Mesenchymal stem cell (in vitro differentiated cells and primary cell): ENCODE measurements at regions not wholly inside any gene's neighbourhood (a gene's known extent, or its start where the extent isn't known, plus 50 kb on each side); places are given as distances from the start of the nearest gene placed in this dataset.
"Not testable (repeated sequence)": the region's sequence is repeated elsewhere in the genome, so short reads cannot be mapped to it uniquely, and the experiment has no call there.

Experiments
- DNase-seq: peaks from one replicate; pipeline ENCODE4 v3.0.0-alpha.2; 2013
- H2AFZ ChIP-seq: one replicate; pipeline ENCODE4 v1.6.1; 2013; ENCODE audit warnings: low read depth, mild to moderate bottlenecking, control low read depth, inconsistent platforms, low read length, moderate library complexity
- H2AK5ac ChIP-seq: 2 replicates; pipeline ENCODE4 v1.6.1; 2013; ENCODE audit warnings: low read length, moderate library complexity, mild to moderate bottlenecking, inconsistent platforms; ENCODE audit not compliant: severe bottlenecking
- H2BK120ac ChIP-seq: one replicate; pipeline ENCODE4 v1.6.1; 2013; ENCODE audit warnings: low read depth, mild to moderate bottlenecking, inconsistent platforms, low read length, moderate library complexity
- H2BK12ac ChIP-seq, 2 experiments: one replicate each; pipeline ENCODE4 v1.6.1; 2013; ENCODE audit warnings: inconsistent platforms in 2 of 2, low read length in 2 of 2, mild to moderate bottlenecking in 2 of 2, moderate library complexity in 2 of 2, control low read depth in 1 of 2
- H2BK15ac ChIP-seq: one replicate; pipeline ENCODE4 v1.6.1; 2013; ENCODE audit warnings: mild to moderate bottlenecking, low read depth, inconsistent platforms; ENCODE audit not compliant: poor library complexity, severe bottlenecking
- H2BK5ac ChIP-seq: 2 replicates; pipeline ENCODE4 v1.6.1; 2013; ENCODE audit warnings: low read depth, mild to moderate bottlenecking, low read length, control low read depth, inconsistent platforms; ENCODE audit not compliant: poor library complexity, severe bottlenecking
- H3K14ac ChIP-seq, 2 experiments: one replicate each; pipeline ENCODE4 v1.6.1; 2013; ENCODE audit warnings: inconsistent platforms in 2 of 2, low read length in 2 of 2, control low read depth in 1 of 2, mild to moderate bottlenecking in 1 of 2, moderate library complexity in 1 of 2
- H3K18ac ChIP-seq, 2 experiments: one replicate each; pipeline ENCODE4 v1.6.1; 2013; ENCODE audit warnings: inconsistent platforms in 2 of 2, low read length in 2 of 2, control low read depth in 1 of 2, low read depth in 1 of 2, mild to moderate bottlenecking in 1 of 2
- H3K23ac ChIP-seq, 2 experiments: one replicate each; pipeline ENCODE4 v1.6.1; 2013; ENCODE audit warnings: inconsistent platforms in 2 of 2, low read length in 2 of 2, mild to moderate bottlenecking in 2 of 2, moderate library complexity in 2 of 2, control low read depth in 1 of 2
- H3K27ac ChIP-seq: 2 replicates; pipeline ENCODE4 v1.5.1; 2013; ENCODE audit warnings: mild to moderate bottlenecking, moderate library complexity, low read length, control low read depth, inconsistent platforms; ENCODE audit not compliant: poor library complexity, severe bottlenecking
- H3K27me3 ChIP-seq, 2 experiments: 2 replicates each; pipeline versions ENCODE4 v1.6.1 to v1.7.0; 2013; ENCODE audit warnings: low read length in 2 of 2, mild to moderate bottlenecking in 2 of 2, moderate library complexity in 2 of 2, control low read depth in 1 of 2, inconsistent platforms in 1 of 2; ENCODE audit not compliant: control insufficient read depth in 1 of 2, insufficient read depth in 1 of 2
- H3K36me3 ChIP-seq, 2 experiments: 2 replicates each; pipeline versions ENCODE4 v1.6.1 to v1.7.0; 2013; ENCODE audit warnings: low read length in 2 of 2, control low read depth in 1 of 2, inconsistent platforms in 1 of 2, low read depth in 1 of 2, mild to moderate bottlenecking in 1 of 2; ENCODE audit not compliant: insufficient read depth in 2 of 2, control insufficient read depth in 1 of 2
- H3K4ac ChIP-seq, 2 experiments: one replicate each; pipeline ENCODE4 v1.6.1; 2013; ENCODE audit warnings: inconsistent platforms in 2 of 2, low read length in 2 of 2, mild to moderate bottlenecking in 2 of 2, moderate library complexity in 2 of 2, control low read depth in 1 of 2, low read depth in 1 of 2
- H3K4me1 ChIP-seq: 2 replicates; pipeline ENCODE4 v1.6.1; 2013; ENCODE audit warnings: low read depth, low read length, control low read depth; ENCODE audit not compliant: control insufficient read depth, insufficient read depth
- H3K4me2 ChIP-seq: 2 replicates; pipeline ENCODE4 v1.6.1; 2013; ENCODE audit warnings: low read length, mild to moderate bottlenecking, inconsistent platforms; ENCODE audit not compliant: poor library complexity, severe bottlenecking
- H3K4me3 ChIP-seq, 2 experiments: 2 replicates each; pipeline versions ENCODE4 v1.5.1 to v1.7.0; 2013; ENCODE audit warnings: low read length in 2 of 2, mild to moderate bottlenecking in 2 of 2, control low read depth in 1 of 2, low read depth in 1 of 2; ENCODE audit not compliant: insufficient read depth in 1 of 2
- H3K79me1 ChIP-seq: replicated peaks from 2 replicates; pipeline ENCODE4 v1.6.1; 2013; ENCODE audit warnings: mild to moderate bottlenecking, control low read depth, low read length, inconsistent platforms; ENCODE audit not compliant: poor library complexity, severe bottlenecking
- H3K9ac ChIP-seq: 2 replicates; pipeline ENCODE4 v1.7.0; 2013; ENCODE audit warnings: mild to moderate bottlenecking, low read length, moderate library complexity
- H3K9me3 ChIP-seq: 2 replicates; pipeline ENCODE4 v1.7.0; 2013; ENCODE audit warnings: mild to moderate bottlenecking, low read length; ENCODE audit not compliant: control insufficient read depth
- H4K8ac ChIP-seq: one replicate; pipeline ENCODE4 v1.6.1; 2013; ENCODE audit warnings: inconsistent platforms, mild to moderate bottlenecking, low read length, moderate library complexity
- H4K91ac ChIP-seq: one replicate; pipeline ENCODE4 v1.6.1; 2013; ENCODE audit warnings: mild to moderate bottlenecking, low read length, inconsistent platforms
- WGBS: methylation state at CpG from one replicate; pipeline ENCODE4 v1.1.7; 2013; ENCODE audit warnings: mixed read lengths; 5-methylcytosine and 5-hydroxymethylcytosine counted together

- Histone ChIP-seq H2AK5ac (no peak overlapping the region), H3K79me1 (no peaks in the 10 kb centered on the region), H4K8ac (no peak overlapping the region), H2AFZ (no peak overlapping the region), H3K36me3 (no peaks in the 10 kb centered on the region), H3K27me3 (peaks cover 14 to 31% of the 10 kb centered on the region in 2 experiments), H2BK12ac (no peak overlapping the region), H2BK5ac (no peak overlapping the region), H3K18ac (no peak overlapping the region), H3K9me3 (no peaks in the 10 kb centered on the region), H4K91ac (no peak overlapping the region), H3K4me2 (no peak overlapping the region), H3K4me3 (no peak overlapping the region), H3K4me1 (no peaks in the 10 kb centered on the region), H3K9ac (no peak overlapping the region), H3K14ac (no peak overlapping the region), H3K4ac (no peak overlapping the region), H2BK15ac (no peak overlapping the region), H2BK120ac (no peak overlapping the region), H3K23ac (no peak overlapping the region), H3K27ac (no peak overlapping the region)
- 85% methylated on average over 3 of the region's 5 CpGs for WGBS
- no peak for DNase-seq
Observed at GRCh38 chr12:54719691-54720090, 71.5 kb upstream of the DCD start.

- Histone ChIP-seq H3K4me2 (no peak overlapping the region), H3K79me1 (no peaks in the 10 kb centered on the region), H2BK12ac (no peak overlapping the region), H3K4me3 (no peak overlapping the region), H3K4ac (no peak overlapping the region), H4K91ac (no peak overlapping the region), H3K27ac (no peak overlapping the region), H4K8ac (no peak overlapping the region), H3K9ac (no peak overlapping the region), H2AK5ac (no peak overlapping the region), H3K9me3 (no peaks in the 10 kb centered on the region), H3K27me3 (peaks cover 14 to 30% of the 10 kb centered on the region in 2 experiments), H3K18ac (no peak overlapping the region), H3K4me1 (no peaks in the 10 kb centered on the region), H2BK5ac (no peak overlapping the region), H2BK15ac (no peak overlapping the region), H2AFZ (no peak overlapping the region), H3K36me3 (no peaks in the 10 kb centered on the region), H3K14ac (no peak overlapping the region), H3K23ac (no peak overlapping the region), H2BK120ac (no peak overlapping the region)
- DNase-seq = no peak
- 18% methylated on average over 2 of the region's 2 CpGs for WGBS
Observed at GRCh38 chr12:54716261-54716660, 68.1 kb upstream of the DCD start.

- not testable (repeated sequence) for H2AFZ ChIP-seq, H3K36me3 ChIP-seq, H2BK120ac ChIP-seq, H3K18ac ChIP-seq, H3K9ac ChIP-seq, H2BK15ac ChIP-seq, H2BK5ac ChIP-seq, H3K27ac ChIP-seq, H2AK5ac ChIP-seq, DNase-seq, H3K23ac ChIP-seq, H3K14ac ChIP-seq, H3K9me3 ChIP-seq, H4K91ac ChIP-seq, H3K4me2 ChIP-seq, H3K79me1 ChIP-seq, H2BK12ac ChIP-seq, H3K4me1 ChIP-seq, H4K8ac ChIP-seq, H3K4ac ChIP-seq, H3K4me3 ChIP-seq
- H3K27me3 ChIP-seq = peaks cover 10 to 21% of the 10 kb centered on the region in 2 experiments
- 67% methylated on average over 2 of the region's 3 CpGs for WGBS
Observed at GRCh38 chr12:54713876-54714275, 65.7 kb upstream of the DCD start.

- no peak overlapping the region for H2BK12ac ChIP-seq
- WGBS = 60% methylated on average over 1 of the region's 1 CpG
Observed at GRCh38 chr12:54711669-54712068, 63.5 kb upstream of the DCD start.

More at GRCh38 chr12:54711669-54712068, 63.5 kb upstream of the DCD start:
- Histone ChIP-seq H2BK15ac (no peak overlapping the region), H3K9ac (no peak overlapping the region), H3K4me2 (no peak overlapping the region), H3K4me3 (no peak overlapping the region), H3K27me3 (peaks cover 7 to 13% of the 10 kb centered on the region in 2 experiments), H3K36me3 (no peaks in the 10 kb centered on the region), H2BK120ac (no peak overlapping the region), H2BK5ac (no peak overlapping the region), H3K27ac (no peak overlapping the region), H4K8ac (no peak overlapping the region), H3K14ac (no peak overlapping the region), H4K91ac (no peak overlapping the region), H2AFZ (no peak overlapping the region), H3K4ac (no peak overlapping the region), H3K23ac (no peak overlapping the region), H3K79me1 (no peaks in the 10 kb centered on the region), H3K18ac (no peak overlapping the region), H3K4me1 (no peaks in the 10 kb centered on the region), H2AK5ac (no peak overlapping the region), H3K9me3 (no peaks in the 10 kb centered on the region)
- DNase-seq = no peak
